ENCODE measurements at regions not wholly inside any gene's neighbourhood (a gene's known extent, or its start where the extent isn't known, plus 50 kb on each side); places are given as distances from the start of the nearest gene placed in this dataset.

DNA sequence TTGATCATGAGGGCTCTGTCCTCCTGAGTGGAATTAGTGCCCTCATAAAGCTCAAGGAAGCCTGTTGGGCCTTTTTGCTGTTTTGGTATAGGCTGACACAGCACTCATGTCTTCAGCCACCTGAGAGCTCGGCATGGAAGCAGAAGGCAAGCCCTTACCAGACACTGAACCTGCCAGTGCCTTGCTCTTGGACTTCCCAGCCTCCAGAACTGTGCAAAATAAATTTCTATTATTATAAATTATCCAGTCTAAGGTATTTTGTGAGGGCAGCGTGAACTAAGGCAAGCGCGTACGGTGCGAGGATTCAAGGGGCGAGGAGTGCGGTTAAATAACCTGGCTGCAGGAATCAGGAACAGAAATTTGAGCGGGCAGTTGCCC, 281.5 kb upstream of the LYZL1 start:
- no peak for DNase-seq (ENCODE audit: low spot score)
- no peaks in the 10 kb centered on the region; the same call in 2 of the 3 replicates for H3K4me1 Mint-ChIP-seq
- Histone ChIP-seq H3K4me1 (ENCODE audit: insufficient read depth) (no peaks in the 10 kb centered on the region), H3K79me2 (replicated peaks; ENCODE audit: insufficient read depth) (no peaks in the 10 kb centered on the region), H3K4me3 (no peak overlapping the region), H3K27ac (ENCODE audit: low read depth) (no peak overlapping the region), H3K9me2 (ENCODE audit: insufficient read depth) (no peaks in the 10 kb centered on the region), H3K36me3 (ENCODE audit: insufficient read depth) (no peaks in the 10 kb centered on the region), H3K27me3 (ENCODE audit: insufficient read depth) (no peaks in the 10 kb centered on the region), H3K4me2 (no peak overlapping the region), H3F3A (replicated peaks; ENCODE audit: low read depth) (no peaks in the 10 kb centered on the region), H2AFZ (no peak overlapping the region), H4K20me1 (replicated peaks; ENCODE audit: insufficient read depth) (no peaks in the 10 kb centered on the region)
- H3K4me3 Mint-ChIP-seq = no peak overlapping the region
- TF ChIP-seq NANOG (IDR thresholded peaks at IDR 0.05; ENCODE audit: borderline replicate concordance) (no peak), EZH2 (IDR thresholded peaks at IDR 0.05; ENCODE audit: low read depth, unreplicated experiment) (no peak), POLR2AphosphoS5 (IDR thresholded peaks at IDR 0.05; ENCODE audit: low read depth) (no peak), ZNF114 (CRISPR knock-in tag; IDR thresholded peaks at IDR 0.05) (no peak), STAT1 (IDR thresholded peaks at IDR 0.05; ENCODE audit: unreplicated experiment) (no peak), JUNB (IDR thresholded peaks at IDR 0.05; ENCODE audit: unreplicated experiment) (no peak), EZH2phosphoT487 (IDR thresholded peaks at IDR 0.05; ENCODE audit: unreplicated experiment) (no peak), CREB1 (CRISPR knock-in tag; IDR thresholded peaks at IDR 0.05; ENCODE audit: low read depth) (no peak), ZNF462 (CRISPR knock-in tag; IDR thresholded peaks at IDR 0.05) (no peak), ZNF331 (CRISPR knock-in tag; IDR thresholded peaks at IDR 0.05; ENCODE audit: low read depth) (no peak)
- TF ChIP-seq, protein P1, sequence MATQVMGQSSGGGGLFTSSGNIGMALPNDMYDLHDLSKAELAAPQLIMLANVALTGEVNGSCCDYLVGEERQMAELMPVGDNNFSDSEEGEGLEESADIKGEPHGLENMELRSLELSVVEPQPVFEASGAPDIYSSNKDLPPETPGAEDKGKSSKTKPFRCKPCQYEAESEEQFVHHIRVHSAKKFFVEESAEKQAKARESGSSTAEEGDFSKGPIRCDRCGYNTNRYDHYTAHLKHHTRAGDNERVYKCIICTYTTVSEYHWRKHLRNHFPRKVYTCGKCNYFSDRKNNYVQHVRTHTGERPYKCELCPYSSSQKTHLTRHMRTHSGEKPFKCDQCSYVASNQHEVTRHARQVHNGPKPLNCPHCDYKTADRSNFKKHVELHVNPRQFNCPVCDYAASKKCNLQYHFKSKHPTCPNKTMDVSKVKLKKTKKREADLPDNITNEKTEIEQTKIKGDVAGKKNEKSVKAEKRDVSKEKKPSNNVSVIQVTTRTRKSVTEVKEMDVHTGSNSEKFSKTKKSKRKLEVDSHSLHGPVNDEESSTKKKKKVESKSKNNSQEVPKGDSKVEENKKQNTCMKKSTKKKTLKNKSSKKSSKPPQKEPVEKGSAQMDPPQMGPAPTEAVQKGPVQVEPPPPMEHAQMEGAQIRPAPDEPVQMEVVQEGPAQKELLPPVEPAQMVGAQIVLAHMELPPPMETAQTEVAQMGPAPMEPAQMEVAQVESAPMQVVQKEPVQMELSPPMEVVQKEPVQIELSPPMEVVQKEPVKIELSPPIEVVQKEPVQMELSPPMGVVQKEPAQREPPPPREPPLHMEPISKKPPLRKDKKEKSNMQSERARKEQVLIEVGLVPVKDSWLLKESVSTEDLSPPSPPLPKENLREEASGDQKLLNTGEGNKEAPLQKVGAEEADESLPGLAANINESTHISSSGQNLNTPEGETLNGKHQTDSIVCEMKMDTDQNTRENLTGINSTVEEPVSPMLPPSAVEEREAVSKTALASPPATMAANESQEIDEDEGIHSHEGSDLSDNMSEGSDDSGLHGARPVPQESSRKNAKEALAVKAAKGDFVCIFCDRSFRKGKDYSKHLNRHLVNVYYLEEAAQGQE (IDR thresholded peaks at IDR 0.05; ENCODE audit: unreplicated experiment) = no peak
- TF ChIP-seq, protein P2, sequence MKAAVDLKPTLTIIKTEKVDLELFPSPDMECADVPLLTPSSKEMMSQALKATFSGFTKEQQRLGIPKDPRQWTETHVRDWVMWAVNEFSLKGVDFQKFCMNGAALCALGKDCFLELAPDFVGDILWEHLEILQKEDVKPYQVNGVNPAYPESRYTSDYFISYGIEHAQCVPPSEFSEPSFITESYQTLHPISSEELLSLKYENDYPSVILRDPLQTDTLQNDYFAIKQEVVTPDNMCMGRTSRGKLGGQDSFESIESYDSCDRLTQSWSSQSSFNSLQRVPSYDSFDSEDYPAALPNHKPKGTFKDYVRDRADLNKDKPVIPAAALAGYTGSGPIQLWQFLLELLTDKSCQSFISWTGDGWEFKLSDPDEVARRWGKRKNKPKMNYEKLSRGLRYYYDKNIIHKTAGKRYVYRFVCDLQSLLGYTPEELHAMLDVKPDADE (IDR thresholded peaks at IDR 0.05) = no peak
- TF ChIP-seq, protein P3, sequence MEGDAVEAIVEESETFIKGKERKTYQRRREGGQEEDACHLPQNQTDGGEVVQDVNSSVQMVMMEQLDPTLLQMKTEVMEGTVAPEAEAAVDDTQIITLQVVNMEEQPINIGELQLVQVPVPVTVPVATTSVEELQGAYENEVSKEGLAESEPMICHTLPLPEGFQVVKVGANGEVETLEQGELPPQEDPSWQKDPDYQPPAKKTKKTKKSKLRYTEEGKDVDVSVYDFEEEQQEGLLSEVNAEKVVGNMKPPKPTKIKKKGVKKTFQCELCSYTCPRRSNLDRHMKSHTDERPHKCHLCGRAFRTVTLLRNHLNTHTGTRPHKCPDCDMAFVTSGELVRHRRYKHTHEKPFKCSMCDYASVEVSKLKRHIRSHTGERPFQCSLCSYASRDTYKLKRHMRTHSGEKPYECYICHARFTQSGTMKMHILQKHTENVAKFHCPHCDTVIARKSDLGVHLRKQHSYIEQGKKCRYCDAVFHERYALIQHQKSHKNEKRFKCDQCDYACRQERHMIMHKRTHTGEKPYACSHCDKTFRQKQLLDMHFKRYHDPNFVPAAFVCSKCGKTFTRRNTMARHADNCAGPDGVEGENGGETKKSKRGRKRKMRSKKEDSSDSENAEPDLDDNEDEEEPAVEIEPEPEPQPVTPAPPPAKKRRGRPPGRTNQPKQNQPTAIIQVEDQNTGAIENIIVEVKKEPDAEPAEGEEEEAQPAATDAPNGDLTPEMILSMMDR (conservative IDR thresholded peaks at IDR 0.05; ENCODE audit: low read depth in 2 of 2) = no peak
- ATAC-seq = no peak
- peaks cover 3% of the 10 kb centered on the region; the same call in 1 of the 3 replicates for H3K36me3 Mint-ChIP-seq (ENCODE audit: low read depth)
- peaks cover 5% of the 10 kb centered on the region; the same call in 1 of the 3 replicates for H3K9me3 Mint-ChIP-seq
- H3K27ac Mint-ChIP-seq = no peak overlapping the region
- no peaks in the 10 kb centered on the region for H3K27me3 Mint-ChIP-seq (ENCODE audit: insufficient read depth, low read depth, poor library complexity)

Data from GM23338 (cell line).